ENCODE measurements at regions not wholly inside any gene's neighbourhood (a gene's known extent, or its start where the extent isn't known, plus 50 kb on each side); places are given as distances from the start of the nearest gene placed in this dataset.

- DNase-seq = no peak
These were observed 506.8 kb upstream of the FBXO33 start for GRCh38 chr14:39939023-39939422.

GRCh38 chr14:39912192-39913100, 480.2 kb upstream of the FBXO33 start:
- no peak for DNase-seq

- DNase-seq = no peak
These were observed 465.4 kb upstream of the FBXO33 start for GRCh38 chr14:39897657-39898056.

- no peak for DNase-seq
These were observed 457.8 kb upstream of the FBXO33 start for GRCh38 chr14:39890026-39890425.

- DNase-seq = no peak
These were observed 451.9 kb upstream of the FBXO33 start for GRCh38 chr14:39884091-39884490.

DNA sequence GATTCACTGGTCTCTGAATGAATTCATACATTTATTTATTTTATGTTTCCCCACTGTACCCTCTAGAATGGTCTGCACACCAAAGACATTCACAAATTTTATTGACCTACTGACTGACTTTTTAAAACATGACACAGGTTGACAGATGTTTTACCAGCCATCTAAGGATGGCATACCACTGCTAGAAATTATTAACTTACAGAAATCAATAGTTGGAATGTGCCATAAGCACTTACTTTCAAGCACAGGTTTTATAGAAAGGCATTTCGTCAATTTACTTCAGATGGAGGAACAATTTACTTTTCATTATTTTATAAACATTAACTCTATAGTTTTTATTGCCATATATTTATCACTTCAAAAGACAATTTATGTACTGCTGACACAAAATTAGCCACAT, 448.7 kb upstream of the FBXO33 start:
- DNase-seq = no peak

- DNase-seq = no peak
These were observed 448.0 kb upstream of the FBXO33 start for GRCh38 chr14:39880106-39880695.

GRCh38 chr14:39877577-39878190, 445.5 kb upstream of the FBXO33 start:
- DNase-seq = no peak

- DNase-seq = no peak
These were observed 444.7 kb upstream of the FBXO33 start for GRCh38 chr14:39876916-39877315.

DNA sequence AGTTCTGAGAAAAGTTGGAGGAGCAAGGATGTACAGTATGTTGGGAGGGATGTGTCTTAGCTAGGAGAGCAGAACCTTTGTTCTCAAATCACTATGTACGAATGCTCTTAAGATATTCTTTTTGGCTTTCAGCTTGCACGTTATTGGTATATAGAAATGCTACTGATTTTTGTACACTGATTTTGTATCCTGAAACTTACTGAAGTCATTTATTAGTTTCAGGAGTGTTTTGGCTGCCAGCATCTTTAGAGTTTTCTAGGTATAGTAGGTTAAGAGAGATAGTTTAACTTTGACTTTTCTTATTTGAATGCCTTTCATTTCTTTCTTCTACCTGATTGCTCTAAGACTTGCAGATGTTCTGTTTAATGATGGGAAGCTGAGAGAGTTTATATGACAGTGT, 442.8 kb upstream of the FBXO33 start:
- DNase-seq = no peak

DNA sequence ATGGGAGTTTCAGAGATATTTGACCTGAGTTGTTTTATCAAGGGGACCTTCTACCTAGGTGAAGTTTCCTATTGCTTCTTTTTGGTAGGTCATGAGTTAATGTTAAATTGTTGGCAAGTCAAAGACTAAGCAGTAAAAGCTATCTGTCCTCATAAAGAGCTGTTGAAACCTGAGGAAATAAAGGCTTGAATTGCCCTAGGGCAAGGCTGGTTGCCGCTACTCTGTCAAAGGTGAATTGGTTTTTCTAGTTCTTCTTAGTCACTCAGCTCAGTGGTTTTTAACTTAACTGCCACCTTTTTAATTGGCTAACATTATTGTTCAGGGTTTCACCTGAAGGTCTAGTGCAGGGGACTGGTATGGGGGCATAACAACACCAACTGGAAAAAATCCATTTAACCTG, 441.6 kb upstream of the FBXO33 start:
- DNase-seq = no peak

GRCh38 chr14:39868949-39869348, 436.7 kb upstream of the FBXO33 start:
- no peak for DNase-seq

GRCh38 chr14:39868251-39868650, 436.0 kb upstream of the FBXO33 start:
- no peak for DNase-seq

DNA sequence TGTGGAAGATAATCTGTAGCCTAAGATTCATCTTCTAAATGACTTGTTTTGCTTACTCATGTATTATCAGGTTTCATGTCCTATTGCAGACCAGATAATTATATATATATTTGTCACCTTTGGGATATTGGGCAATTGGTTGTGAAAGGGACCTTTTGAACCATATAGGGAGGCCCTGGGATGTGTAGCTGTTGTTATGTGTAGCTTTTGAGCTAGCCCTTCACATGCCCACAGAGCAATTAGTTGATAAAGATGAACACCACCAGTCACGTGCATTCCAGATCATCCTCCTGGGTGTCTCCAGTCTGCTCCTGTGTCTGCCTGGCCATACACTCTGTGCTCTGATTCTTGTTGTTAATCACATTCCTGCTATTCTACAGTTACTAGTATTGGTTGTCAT, 431.2 kb upstream of the FBXO33 start:
- no peak for DNase-seq

DNA sequence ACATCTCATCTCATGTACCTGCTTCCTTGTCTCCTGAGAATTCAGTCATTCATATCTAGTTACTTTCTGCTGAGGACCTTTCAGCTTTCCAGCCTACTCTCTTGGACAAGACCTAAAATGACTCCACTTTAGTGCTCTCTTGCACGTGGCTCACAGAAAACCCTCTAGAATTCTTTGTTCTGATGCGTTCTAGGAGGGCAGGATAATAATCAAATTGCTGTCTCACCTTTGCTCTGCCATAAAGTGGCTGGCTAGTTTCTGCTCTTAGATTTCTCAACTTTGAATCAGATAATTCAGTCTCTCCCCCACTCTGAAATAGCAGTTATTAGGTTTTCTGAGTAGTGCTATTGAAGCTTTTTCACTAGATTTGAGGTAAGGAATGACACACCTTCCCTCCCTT, 429.5 kb upstream of the FBXO33 start:
- no peak for DNase-seq

- peak; percentile 44 for DNase-seq
These were observed 429.0 kb upstream of the FBXO33 start for GRCh38 chr14:39861229-39861600.

DNA sequence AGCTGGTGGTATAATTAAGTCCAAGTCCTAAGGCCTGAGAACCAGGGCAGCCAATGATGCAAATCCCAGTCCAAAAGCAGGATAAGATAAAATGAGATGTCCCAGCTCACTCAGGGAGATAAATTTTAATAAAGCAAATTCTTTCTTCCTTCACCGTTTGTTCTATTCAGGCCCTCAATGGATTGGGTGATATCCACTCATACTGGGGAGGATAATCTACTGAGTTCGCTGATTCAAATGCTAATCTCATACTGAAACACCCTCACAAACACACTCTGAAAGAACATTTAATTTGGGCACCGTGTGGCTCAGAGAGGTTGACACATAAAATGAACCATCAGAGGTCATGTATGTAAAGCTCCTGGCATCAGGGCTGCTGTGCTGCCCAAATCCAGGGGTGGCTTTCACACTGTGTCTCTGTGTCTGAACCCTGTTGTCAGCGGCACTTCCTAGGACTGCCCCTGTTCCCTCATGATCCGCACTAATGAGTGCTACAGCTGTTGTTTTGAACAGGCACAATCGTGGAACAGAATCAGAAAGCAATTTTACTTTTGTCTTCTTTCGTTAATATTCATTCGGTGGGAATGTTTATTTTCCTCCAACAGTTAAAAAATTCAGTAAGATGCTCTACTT, 428.5 kb upstream of the FBXO33 start:
- peak; percentile 66 for DNase-seq

DNA sequence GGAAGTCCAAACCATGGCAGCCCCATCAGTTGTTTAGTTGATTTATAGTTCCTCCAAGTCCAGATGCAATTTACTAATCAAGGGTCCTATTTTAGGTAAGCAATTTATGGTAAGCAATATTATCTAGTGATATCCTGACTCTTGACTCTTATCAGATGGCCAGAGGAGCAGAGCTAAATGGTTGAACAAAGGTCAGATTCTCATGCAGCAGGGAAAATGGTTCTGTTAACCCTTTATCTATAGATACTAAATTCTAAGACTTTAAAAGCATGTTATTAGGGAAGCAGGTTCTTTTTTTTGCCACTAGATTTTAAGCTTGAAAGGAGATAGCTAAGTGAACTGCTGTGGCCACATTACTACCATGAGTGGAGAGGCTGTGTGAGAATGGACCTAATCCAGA, 427.1 kb upstream of the FBXO33 start:
- no peak for DNase-seq

- peak; percentile 6 for DNase-seq
These were observed 425.3 kb upstream of the FBXO33 start for GRCh38 chr14:39857376-39858055.

- DNase-seq = no peak
These were observed 421.2 kb upstream of the FBXO33 start for GRCh38 chr14:39853441-39853840.

GRCh38 chr14:39851202-39851601, 419.0 kb upstream of the FBXO33 start:
- DNase-seq = no peak

- DNase-seq = no peak
These were observed 415.6 kb upstream of the FBXO33 start for GRCh38 chr14:39847852-39848251.

DNA sequence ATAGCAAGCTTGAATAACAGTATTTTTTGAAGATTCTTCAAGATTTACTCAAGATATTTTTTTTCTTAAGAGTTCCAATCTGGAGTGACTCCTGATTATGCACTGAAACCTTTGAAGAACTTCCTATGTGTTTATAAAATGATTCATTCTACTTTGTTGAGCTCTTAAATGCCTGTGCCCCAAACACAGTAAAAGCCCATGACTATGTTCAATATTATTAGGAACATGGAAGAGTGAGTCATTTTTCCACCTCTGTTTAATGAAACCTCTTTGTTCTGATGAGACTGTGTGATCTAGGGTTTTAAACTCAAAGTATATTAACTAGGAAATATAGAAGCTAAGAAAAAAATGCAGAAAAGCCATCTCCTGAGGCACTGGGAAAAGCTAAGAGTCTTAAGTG, 415.0 kb upstream of the FBXO33 start:
- no peak for DNase-seq
